Activated naive CD8-positive, alpha-beta T cell treated with anti-CD3 and anti-CD28 coated beads, Interleukin-2, amount 50 U/mL, for 16 hours (primary cell): ENCODE measurements at regions not wholly inside any gene's neighbourhood (a gene's known extent, or its start where the extent isn't known, plus 50 kb on each side); places are given as distances from the start of the nearest gene placed in this dataset.
"Not testable (repeated sequence)": the region's sequence is repeated elsewhere in the genome, so short reads cannot be mapped to it uniquely, and the experiment has no call there.

Source experiments
- DNase-seq: peaks from one replicate; pipeline ENCODE4 v3.0.0-alpha.2; 2020; ENCODE audit warnings: low read depth, low spot score

DNA sequence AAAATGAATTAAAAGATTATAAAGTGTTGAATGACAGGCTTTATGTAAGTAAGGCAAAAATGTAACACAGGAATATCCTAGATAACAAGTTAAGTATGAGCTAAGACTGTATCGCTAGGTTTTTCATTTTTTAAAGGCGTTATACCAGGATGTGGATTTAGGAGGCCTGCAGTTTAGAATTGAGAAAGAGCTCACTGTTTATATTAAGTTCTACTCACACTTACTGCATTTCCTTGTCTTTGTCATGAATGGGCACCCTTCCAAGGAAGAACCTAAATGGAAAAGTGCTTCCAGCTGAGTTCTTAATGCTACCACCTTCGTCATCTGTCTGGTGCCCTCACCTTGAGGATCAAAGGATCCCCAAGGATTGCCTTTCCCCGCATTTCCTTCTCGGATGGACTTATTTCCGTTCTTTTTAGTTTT lies 148.7 kb downstream of the SOX4 start:
- DNase-seq = no peak

DNA sequence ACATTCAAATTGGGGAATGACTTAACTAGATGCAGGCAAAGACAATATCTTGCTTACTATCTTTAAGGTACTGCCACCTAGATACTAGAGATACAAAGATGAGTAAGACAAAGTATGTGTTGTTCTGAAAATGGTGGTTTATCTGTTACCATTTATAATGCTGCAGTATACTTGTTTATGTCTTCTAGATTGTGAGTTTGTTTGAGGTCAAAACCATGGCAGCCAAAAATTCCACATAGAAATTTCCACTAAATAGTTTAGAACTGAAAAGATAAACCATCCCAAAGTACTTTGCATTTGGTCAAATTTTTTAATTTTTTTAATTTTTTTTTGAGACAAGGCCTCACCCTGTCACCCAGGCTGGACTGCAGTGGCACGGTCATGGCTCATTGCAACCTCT lies 150.8 kb downstream of the SOX4 start:
- DNase-seq = no peak

DNA sequence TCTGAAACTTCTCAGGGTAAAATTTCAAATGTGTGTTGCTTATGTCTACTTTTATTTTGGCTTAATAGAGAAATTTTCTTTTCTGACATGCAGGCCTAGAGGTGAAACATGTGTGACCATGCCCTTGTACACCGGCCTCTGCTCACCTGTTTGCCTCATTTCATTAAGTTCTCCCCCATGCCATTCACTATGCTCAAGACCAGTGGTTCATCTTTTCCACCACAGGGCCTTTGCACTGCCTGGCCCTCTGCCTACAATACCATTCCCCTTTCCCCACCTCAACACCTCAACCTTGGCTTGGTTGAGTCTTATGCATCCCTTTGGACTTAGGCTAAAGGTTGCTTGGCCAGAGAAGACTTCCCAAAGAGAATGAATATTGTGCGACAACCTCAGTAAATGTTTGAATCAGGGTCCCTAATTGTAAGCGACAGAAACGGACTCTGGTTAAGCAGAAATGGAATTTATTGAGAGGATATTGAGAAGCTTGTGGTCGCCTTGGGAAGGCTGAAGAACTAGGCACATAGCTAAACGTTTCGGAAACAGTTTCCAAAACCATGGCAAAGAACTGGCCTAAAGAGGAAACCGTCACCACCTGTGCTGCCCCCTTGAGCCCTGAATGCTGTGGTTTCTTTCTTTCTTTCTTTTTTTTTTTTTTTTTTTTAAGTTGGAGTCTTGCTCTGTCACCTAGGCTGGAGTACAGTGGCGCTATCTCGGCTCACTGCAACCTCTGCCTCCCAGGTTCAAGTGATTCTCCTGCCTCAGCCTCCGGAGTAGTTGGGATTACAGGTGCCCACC lies 152.2 kb downstream of the SOX4 start:
- no peak for DNase-seq

DNA sequence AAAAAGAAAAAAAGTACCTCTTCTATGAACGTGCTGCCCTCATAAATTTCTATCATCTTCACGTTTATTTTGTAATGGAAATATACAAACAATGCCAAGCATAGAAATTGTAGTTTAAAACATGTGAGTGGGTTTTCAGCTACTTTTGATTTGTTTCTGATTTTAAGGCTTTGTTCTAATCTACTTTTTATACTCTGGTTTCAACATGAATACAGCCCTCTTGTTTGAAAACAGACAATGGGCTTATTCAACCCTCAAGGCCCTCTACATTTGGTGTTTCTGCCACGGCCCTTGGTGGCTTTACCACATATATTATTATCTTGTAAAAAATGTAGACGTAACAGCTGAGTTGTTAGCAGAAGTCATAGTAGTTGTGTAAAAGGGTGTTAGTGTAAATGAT lies 153.9 kb downstream of the SOX4 start:
- DNase-seq = no peak

DNA sequence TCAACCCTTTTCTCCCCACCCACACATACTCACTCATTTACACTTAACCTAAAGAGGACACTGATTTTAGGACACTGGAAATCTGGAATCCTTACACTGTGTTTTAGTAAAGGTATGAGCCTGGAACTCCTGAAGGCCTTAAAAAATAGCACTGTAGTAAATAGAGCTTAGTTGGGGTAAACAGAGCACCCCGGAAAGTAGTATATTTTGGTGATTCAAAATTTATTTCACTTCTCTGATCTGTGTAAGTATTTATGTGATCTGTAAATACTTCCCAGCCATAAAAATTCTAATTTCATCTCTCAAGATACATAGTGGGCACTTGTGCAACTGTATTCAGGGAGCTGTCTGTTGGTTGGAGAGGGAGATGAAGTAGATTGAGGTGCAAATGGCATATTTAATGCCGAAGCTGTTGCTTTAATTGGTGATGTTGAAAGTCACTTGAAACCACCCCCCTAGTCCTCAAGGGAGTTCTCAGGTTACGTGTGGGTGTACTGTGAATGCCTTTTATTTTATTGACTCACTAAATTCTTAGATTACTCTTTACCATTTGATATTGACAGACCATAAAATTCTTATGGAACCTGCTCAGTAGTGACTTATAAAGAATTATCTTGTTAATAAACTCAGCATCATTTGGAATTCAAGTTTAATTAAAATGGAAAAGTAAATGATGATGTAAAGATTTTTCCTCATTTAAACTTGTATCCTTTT lies 154.9 kb downstream of the SOX4 start:
- no peak for DNase-seq

DNA sequence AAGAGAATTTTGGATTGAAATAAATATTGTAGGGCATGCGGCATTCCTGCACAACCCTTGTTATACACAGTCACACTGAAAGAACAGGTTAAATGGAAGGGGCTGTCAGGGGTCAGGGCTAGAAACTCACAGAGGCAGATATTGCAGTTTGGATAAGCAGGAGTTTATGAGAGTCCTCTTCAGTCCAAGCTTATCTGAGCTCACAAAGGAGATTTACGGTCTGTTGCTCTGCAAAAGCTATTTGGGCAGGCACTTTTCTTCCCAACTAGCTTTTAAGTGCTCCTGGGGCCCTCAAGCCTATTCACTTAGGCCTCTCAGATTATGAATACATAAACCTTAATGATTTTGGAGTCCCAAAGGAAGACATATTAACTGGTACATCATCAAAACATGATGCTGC lies 156.2 kb downstream of the SOX4 start:
- no peak for DNase-seq

DNA sequence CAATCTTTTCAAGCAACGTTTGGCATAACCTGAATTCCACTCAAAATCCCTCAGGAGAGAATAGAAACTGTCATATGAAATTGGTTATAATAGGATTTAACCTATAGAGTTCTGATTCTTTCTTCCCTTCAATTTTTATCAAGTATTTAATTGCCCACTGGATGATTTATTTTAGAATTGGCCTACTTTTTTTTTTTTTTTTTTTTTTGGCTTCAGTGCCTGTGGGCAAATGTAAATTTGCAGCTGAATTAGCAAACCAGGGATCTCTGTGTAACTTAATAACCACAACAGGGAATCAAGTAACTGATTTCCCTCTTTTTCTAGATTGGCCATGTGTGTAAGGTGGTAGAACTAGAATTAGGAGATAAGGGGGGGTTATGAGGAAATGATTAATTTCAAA lies 157.0 kb downstream of the SOX4 start:
- DNase-seq = no peak

DNA sequence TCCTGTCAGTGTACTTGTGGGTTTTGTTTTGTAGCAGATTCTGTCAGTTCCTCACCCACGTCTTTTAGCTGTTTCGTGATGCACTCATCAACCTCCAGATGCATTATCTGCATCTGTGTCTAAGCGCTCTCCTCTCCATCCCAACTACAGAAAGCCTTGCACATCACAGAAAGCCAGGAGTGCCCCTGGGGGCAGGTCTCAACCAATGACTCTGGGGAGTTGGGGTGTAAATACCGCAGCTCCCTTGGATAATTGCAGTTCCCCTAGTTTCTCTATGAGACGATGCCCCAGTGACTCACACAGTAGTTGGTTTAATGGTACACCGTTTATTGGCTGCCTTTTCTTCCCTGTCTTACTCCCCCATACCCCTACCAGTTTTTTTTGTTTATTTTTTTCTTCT lies 158.1 kb downstream of the SOX4 start:
- DNase-seq = no peak

DNA sequence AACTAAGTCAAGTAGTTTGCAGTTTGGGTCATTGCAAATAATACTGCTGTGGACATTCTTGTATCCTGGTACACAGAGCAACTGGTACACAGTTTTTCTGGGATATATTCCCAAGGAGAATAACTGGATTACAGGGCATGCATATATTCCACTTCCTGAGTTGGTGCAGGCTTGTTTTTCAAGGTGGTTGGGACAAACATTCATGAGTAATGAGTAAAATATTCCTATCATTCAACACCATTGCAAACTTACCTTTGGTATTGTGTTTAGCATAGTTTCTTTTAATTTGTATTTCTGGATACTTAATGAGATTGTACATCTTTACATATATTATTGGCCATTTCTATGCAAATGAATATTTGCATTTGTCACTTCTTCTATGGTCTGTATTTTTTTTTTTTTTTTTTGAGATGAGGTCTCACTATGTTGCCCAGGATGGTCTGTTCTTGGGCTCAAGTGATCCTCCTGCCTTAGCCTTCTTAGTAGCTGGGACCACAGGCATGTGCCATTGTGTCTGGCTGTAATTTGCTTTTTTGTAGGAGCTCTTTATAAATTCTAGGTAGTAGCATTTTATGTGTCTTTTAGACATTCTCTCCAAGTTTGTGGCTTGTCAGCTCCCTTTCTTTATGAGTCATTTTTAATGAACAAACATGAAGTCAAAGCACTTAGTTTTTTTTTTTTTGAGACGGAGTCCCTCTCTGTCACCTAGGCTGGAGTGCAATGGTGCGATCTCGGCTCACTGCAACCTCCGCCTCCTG lies 158.7 kb downstream of the SOX4 start:
- no peak for DNase-seq

DNA sequence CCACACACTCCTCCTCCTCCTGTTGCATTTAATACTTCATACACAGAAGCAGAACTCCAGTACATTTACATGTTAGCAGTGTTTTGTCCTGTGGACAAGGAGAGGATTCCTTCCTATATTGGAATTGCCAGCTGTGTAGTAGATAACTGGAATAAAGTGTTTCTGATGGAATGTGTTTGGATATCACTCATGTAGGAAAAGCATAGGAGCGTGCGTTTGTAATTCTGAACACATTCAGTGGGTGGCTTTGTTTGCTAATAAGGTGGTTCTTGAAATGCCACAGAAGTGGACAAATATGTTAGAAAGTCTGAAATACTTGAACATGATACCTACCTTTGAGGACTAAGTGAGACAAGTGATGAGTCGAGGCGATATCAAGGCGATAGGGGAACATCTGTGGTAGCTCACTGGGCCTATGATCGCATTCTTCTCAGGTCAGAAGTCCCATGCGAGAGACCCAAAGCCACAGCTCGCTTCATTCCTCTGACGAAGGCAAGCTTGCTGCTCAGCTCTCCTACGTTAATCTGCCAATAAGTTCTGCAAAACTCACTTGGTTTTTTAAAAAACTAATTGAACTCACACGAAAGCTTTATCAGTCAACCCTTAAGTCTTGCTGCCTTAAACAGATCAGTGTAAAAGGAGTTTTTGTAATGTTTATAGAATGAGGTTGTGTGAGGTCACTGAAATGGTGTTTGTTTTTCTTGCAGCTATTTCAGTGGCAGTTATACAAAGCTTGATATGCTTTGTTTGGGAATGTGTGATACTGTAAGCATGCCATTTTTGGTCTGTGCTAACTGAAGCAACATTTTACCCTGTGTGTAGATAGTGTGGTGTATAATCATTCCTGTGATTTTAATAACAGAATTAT lies 159.9 kb downstream of the SOX4 start:
- DNase-seq = no peak

DNA sequence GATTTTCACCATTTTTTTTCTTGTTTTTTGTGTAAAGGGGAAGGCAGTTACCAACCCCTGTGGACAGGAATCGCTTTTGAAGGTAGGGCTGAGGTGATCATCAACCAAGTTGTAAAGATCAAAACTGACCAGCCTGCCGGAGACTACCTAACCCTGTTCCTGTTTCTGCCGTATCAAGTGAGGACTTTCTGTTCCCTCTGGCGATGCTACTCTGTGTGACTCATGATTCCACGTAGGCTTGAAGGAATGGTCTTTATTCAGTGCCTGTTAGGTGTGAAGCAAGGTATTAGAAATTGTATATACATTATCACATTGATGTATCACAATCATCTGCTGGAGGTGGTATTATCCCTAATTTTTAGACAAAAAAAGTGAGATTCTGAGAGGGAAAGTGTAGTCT lies 161.3 kb downstream of the SOX4 start:
- no peak for DNase-seq

DNA sequence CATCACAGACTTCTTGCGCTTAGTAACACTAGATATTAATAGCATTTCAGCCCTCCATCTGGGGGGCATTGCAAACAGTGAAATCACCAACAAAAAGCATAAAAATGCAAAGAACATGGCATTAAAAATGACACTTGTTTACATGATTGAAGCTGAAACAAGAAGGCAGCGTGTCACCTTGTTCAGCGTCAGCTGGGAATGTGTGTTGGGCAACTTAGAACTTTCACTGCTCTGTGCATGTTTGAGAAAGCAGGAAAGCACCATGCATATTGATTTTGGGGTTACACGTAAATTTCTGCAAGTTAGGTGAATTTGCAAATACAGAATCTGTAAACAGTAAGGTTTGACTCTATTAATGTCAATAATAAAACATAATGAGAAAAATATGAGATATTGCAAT lies 162.9 kb downstream of the SOX4 start:
- no peak for DNase-seq

DNA sequence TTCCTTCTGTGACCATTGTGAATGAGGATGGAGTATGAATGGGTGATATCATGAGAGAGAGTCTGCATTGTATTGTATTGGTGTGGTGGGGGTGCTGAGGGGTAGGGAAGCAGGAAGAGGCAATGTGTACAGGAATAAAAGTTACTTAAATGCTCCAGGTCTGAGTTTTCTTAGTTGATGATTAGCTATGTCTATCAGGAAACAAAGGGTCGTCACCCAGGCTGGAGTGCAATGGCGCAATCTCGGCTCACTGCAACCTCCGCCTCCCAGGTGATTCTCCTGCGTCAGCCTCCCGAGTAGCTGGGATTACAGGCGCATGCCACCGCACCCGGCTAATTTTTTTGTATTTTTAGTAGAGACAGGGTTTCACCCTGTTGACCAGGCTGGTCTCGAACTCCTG lies 163.8 kb downstream of the SOX4 start:
- DNase-seq = not testable (repeated sequence)

DNA sequence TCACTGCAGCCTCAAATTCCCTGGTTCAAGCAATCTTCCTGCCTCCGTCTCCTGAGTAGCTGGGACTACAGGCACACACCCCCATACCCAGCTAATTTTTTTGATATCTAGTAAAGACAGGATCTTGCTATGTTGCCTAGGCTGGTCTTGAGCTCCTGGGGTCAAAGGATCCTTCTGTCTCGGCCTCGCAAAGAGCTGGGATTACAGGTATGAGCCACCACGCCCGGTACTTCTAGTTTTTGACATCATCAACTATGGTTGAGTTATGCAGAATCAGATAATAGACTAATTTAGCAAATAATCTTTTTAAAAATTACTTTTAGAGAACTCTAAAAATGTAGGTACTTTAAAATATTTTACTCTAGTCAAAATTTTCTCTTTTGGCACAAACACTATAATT lies 166.2 kb downstream of the SOX4 start:
- no peak for DNase-seq

DNA sequence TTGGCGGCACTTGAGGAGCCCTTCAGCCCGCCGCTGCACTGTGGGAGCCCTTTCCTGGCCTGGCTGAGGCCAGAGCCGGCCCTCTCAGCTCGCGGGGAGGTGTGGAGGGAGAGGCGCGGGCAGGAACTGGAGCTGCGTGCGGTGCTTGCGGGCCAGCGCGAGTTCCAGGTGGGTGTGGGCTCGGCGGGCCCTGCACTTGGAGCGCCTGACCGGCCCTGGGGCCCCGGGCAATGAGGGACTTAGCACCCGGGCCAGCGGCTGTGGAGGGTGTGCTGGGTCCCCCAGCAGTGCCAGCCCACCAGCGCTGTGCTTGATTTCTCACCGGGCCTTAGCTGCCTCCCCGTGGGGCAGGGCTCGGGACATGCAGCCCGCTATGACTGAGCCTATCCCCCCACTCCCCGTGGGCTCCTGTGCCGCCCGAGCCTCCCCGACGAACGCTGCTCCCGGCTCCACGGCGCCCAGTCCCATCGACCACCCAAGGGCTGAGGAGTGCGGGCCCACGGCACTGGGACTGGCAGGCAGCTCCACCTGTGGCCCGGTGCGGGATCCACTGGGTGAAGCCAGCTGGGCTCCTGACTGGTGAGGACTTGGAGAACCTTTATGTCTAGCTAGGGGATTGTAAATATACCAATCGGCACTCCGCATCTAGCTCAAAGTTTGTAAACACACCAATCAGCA lies 167.6 kb downstream of the SOX4 start:
- not testable (repeated sequence) for DNase-seq

DNA sequence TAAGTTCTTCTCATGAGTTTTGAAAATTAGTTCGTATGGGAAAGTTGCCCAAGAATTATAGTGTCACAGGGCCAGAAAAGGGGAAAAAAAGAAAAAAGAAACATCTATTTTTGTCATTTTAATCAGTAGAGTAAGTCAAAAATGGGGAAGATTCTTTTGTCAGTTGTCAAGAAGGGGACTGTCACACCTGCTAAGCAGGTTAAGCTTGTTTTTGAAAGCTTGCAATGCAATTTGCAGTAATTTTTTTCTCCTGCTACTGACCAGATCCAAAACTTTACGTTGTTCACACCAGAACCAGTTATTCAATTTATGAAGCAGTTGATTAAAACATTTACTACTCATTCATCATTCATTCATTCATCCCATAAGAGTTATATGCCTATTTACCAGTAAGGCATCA lies 171.4 kb downstream of the SOX4 start:
- DNase-seq = no peak

DNA sequence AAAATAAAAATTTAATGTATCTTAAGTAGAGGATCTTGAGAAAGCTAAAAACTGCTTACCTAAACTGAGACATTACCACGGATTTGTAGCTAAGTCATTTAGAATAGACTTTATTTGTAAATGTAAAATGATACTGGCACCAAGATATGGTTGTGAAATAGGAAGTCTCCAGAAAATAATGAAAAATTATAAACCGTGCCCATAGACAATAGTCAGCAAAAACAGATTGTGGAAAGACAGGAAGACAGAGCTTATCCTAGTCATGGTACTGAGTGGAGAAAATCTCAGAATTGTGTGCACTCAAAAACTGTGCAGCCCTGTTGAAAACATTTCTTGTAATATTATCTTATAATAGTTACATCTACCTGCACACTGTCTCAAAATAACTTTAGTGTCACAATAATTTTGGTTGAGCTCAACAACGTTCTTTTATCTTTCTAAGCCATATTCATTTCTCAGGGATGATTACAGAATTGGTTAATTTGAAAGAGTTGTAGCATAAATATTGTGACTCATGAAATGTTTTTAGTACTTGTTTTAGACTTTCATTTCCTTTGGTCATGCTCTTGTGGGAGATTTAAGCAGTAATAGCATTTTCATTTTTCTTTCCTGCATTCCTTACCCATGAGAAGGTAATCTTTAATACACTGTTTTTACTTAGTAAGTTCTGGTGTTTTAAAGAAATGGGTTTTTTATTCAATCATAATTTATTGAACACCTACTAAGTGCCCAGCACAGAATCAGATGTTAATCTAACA lies 174.5 kb downstream of the SOX4 start:
- no peak for DNase-seq

DNA sequence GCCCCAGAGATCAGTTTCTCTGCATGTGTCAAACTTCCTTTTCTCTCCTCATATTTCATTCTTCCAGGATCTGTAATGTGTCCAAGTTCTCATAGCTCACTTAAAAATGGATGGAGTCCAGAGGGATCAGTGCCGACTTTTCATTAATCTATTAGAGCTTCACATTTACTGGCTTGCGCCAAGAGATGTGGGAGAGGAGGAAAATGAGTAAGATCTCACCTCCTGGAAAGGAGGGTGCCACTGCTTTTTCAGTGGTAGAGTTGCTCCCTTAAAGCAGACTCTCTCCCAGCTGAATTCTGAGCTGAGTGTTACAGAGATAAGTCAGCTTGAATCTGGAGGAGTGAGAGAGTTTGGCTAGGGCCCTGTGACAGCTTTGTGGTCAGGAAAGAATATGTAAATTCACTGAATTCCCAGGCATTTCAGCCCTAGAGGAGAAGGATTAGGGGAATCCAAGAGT lies 175.9 kb downstream of the SOX4 start:
- no peak for DNase-seq

DNA sequence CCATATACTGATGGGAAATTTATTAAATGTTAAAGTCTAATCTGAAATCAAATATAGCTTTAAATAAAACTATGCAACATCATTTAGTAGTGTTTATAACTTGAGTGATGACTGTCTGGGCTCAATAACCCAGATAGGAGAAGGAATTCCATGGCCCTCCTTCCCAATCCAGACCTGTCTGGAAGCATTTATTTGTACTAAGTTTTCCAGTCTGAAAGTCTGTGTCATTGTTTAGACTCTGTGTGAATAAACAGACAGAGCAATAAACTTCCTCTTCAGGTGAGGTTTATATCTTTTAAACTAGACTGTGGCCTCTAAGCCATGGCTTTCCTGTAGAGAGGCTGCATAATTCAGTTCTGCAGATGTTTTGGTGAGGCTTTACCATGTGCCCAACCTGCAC lies 176.4 kb downstream of the SOX4 start:
- no peak for DNase-seq

DNA sequence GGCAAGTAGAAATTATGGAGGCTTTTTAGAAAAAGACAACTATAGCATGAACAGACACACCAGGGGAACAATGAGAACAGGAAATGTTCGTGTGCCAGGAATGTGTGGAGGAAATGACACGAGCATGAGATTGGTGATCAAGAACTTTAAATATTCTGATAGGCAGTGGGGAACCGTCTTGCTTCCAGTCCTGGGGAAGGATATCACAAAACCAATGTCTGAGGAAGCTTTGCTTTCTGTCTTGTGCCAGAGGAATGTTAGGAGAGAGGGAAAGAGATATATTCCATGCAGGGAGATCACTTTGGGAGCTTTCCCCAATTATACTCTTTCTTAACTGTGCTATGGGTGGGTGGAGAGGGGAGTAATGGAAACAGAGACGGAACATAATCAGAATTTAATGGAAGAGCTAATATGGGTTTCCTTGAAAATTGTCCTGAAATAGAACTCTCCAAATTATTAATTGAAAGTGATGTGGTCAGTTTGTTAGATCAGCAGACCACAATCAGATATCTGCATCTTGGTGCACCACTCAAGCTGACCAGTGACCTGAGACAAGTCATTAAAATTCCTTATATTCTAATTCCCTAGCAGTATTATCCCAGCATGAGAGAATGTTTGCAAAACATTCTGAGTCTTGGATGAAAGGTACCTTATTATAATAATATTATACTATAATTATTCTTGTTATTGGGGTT lies 178.2 kb downstream of the SOX4 start:
- no peak for DNase-seq
